GM19035 (cell line): ENCODE measurements at regions not wholly inside any gene's neighbourhood (a gene's known extent, or its start where the extent isn't known, plus 50 kb on each side); places are given as distances from the start of the nearest gene placed in this dataset.

ENCODE experiments used
- ATAC-seq: cut with Tn5 transposase; IDR thresholded peaks from one replicate; pipeline ENCODE4 v1.9.1; 2021; ENCODE audit not compliant: unreplicated experiment

GRCh38 chr2:155209696-155210450, 511.4 kb downstream of the KCNJ3 start:
- ATAC-seq, result no peak

GRCh38 chr2:155203178-155203577, 504.7 kb downstream of the KCNJ3 start:
- no peak for ATAC-seq

- no peak for ATAC-seq
Observed at GRCh38 chr2:155200753-155201152, 502.3 kb downstream of the KCNJ3 start.

GRCh38 chr2:155190342-155190741, 491.8 kb downstream of the KCNJ3 start:
- no peak for ATAC-seq

DNA sequence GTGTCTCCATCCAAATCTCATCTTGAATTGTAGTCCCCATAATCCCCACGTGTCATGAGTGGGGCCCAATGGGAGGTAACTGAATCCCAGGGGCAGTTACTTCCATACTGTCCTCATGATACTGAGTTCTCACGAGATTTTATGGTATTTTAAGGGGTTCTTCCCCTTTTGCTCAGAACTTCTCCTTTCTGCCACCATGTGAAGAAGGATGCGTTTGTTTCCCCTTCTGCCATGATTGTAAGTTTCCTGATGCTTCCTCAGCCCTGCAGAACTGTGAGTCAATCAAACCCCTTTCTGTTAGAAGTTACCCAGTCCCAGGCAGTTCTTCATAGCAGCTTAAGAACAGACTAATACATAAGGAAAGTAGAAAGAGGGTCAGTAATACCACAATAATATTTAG, 480.4 kb downstream of the KCNJ3 start:
- no peak for ATAC-seq

DNA sequence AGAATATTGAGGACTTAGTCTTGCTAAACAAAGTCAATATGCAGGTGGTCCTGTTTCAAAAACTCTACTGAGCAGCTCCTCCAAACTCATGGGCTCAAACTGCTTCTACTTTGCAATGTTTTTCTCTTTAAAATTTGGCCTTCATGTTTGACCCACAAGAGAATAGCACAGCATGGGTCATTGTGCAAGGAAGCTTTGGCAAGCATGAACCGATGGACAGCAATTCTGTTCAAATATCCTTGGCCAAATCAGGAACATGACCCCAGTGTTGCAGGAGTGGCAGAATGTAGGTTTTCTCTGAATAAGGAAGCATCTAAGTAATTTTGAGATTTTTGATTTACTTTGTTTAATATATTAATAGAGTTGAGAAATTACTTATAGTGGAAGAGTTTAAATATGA, 477.9 kb downstream of the KCNJ3 start:
- ATAC-seq, result no peak

GRCh38 chr2:155169317-155169716, 470.8 kb downstream of the KCNJ3 start:
- no peak for ATAC-seq

GRCh38 chr2:155162494-155162893, 464.0 kb downstream of the KCNJ3 start:
- no peak for ATAC-seq

DNA sequence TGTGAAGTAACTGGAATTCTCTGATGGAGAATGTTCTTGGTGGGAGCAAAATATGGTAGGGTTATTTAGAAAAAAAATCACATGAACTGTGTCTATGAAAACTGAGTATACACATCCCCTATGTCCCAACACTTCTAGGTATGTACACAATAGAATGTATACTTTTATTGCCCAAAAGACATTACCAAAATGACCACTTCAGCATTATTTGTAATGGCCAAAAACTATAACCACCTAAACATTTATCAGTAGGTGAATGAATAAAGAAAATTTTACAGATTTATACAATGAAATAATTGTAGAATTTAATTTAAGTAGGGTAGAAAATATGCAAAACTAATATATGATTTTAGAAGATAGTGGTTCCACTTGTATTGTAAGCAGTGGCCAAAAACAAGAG, 462.8 kb downstream of the KCNJ3 start:
- ATAC-seq, result no peak

- no peak for ATAC-seq
Observed at GRCh38 chr2:155157711-155158110, 459.2 kb downstream of the KCNJ3 start.

GRCh38 chr2:155157065-155157464, 458.6 kb downstream of the KCNJ3 start:
- no peak for ATAC-seq

- ATAC-seq, result no peak
Observed at GRCh38 chr2:155151945-155152344, 453.4 kb downstream of the KCNJ3 start.

DNA sequence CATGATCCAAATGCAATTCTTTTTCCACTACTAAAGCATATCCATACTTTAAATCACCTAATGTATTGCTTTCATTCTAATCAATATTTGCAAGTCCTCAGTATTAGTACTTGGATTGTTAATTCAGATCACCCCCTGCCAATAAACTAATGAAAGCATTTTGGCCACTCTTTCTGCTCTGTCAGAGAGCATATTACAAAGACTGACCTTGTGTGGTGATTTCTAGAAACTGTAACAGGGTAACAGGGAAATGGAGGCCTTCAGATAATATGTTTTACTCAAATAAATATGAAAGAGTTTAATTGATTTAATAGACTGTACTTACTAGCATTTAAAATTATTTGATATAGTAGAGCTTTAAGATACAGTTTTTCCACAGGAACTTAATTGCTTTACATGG, 453.0 kb downstream of the KCNJ3 start:
- ATAC-seq, result no peak

- ATAC-seq, result peak; percentile 96
Observed at GRCh38 chr2:155145758-155146229, 447.3 kb downstream of the KCNJ3 start.

DNA sequence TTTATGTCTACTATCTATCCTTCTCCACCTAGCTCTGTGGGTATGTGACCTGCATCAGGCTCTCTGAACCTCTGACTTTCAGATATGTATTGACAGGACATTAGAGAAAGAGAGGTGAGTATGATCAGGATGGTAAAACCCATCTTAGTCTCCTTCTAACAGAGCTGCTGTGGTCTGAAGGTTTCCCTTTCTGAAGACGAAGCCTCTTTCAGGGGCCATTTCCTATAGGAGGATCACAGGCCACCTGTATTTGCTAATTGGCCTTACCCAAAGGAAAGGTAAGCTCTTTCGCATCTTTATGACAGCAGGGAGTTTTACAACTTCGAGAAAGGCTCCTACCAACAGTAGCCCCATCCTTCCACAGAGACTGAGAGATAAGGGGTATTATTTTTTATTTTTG, 442.9 kb downstream of the KCNJ3 start:
- no peak for ATAC-seq

DNA sequence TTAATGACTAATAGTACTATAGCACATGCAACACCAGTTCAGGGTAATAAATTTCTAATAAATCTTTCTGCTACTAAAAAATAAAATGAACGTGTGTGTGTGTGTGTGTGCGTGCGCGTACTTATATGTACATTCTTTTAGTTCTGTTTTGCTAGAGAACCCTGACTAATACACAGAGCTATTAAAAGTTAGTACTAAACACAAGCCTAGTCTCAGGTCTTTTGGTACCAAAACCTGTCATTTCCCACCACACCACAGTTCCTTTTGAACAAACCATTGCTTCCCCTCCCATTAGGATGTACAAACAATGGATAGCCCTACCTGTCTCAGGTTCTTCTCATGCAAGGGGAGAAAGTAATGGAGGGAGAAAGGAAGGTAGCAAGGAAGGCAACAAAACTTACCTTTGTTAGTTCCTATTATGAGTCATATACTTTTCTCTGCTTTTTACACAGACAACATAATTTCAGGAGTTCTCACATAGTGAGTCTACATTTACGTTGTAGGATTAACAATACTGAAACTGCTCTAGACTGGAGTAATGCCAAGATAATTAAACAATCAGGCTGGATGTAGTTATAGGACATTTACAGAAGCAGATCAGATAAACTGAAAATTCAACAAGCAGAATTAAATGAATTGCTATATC, 427.2 kb downstream of the KCNJ3 start:
- no peak for ATAC-seq

GRCh38 chr2:155115846-155116245, 417.4 kb downstream of the KCNJ3 start:
- ATAC-seq, result no peak

DNA sequence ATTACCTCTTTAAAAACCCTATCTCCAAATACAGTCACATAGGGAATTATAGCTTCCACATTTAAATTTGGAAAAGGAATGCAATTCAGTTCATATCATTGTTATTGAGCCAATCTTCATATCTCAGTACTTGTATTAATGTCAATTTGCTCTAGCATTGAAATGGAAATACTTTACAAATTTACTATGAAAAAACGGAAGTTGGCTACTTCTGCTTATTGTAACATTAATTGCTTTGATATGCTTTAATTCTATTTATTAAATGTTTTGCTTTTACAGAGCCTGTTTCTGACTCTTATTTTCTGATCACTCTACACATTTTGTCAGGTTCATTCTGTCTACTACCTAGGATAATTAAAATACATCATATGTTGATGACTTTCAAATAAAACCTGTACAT, 412.6 kb downstream of the KCNJ3 start:
- ATAC-seq, result no peak

GRCh38 chr2:155109527-155109926, 411.0 kb downstream of the KCNJ3 start:
- ATAC-seq, result no peak

DNA sequence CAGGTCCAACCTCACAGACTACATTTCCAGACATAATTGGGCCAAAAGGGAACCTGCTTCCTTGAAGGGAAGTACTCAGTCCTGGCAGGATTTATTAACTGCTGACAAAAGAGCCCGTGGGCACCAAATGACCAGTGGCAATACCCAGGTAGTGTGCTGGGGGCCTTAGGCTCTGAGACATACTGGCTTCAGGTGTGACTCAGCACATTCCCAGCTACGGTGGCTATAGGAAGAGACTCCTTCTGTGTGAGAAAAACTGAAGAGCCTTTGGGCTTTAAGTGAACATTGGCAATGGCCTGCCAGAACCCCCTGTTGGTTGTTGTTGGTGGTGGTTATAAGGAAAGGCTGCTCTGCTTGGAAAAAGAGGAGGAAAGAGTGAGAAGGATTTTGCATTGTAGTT, 401.8 kb downstream of the KCNJ3 start:
- no peak for ATAC-seq

GRCh38 chr2:155099784-155100183, 401.3 kb downstream of the KCNJ3 start:
- no peak for ATAC-seq

GRCh38 chr2:155095613-155096012, 397.1 kb downstream of the KCNJ3 start:
- no peak for ATAC-seq

DNA sequence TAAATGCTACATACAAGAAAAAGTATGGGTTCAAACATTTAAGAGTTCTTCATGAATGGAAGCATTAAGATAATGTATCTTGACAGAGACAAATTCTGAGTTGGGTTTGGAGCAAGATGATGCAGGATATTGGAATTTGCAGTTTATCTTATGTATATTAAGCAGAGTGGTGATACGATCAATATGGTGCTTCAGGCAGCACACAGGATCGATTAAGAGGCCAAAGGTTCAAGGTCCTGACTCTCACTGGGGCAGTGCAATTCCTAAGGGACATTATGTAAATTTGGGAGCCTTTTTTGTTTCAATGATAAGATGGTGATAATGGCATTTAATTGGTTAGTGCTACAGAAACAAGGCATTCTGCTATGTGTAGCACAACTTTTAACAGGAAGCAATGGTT, 381.9 kb downstream of the KCNJ3 start:
- ATAC-seq, result no peak
